Type B pancreatic cell (in vitro differentiated cells): ENCODE measurements at regions not wholly inside any gene's neighbourhood (a gene's known extent, or its start where the extent isn't known, plus 50 kb on each side); places are given as distances from the start of the nearest gene placed in this dataset.

Experiments used
- DNase-seq: peaks from one replicate; pipeline ENCODE4 v3.0.0; 2021; ENCODE audit warnings: mixed read lengths; ENCODE audit not compliant: unreplicated experiment; ENCODE audit errors: extremely low spot score
- H3K27ac Mint-ChIP-seq: 2 replicates; pipeline ENCODE4 v1.8.0; 2021; ENCODE audit warnings: mild to moderate bottlenecking, mixed read lengths
- H3K27me3 Mint-ChIP-seq: 2 replicates; pipeline ENCODE4 v1.8.0; 2021; ENCODE audit warnings: mixed read lengths
- H3K36me3 Mint-ChIP-seq: 2 replicates; pipeline ENCODE4 v1.8.0; 2021; ENCODE audit warnings: mixed read lengths
- H3K4me1 Mint-ChIP-seq: one replicate; pipeline ENCODE4 v1.8.0; 2021; ENCODE audit warnings: mixed read lengths; ENCODE audit not compliant: unreplicated experiment
- H3K4me3 Mint-ChIP-seq: 2 replicates; pipeline ENCODE4 v1.8.0; 2021; ENCODE audit warnings: mild to moderate bottlenecking, mixed read lengths
- H3K9me3 Mint-ChIP-seq: 2 replicates; pipeline ENCODE4 v1.8.0; 2021; ENCODE audit warnings: mixed read lengths
- CTCF ChIP-seq: fragments of 200-600 bp; sonication (generic); conservative IDR thresholded peaks from 2 replicates; pipeline ENCODE4 v1.5.0; 2021; ENCODE audit warnings: antibody characterized with exemption, mild to moderate bottlenecking

- H3K36me3 Mint-ChIP-seq: no peaks in the 10 kb centered on the region
- H3K27me3 Mint-ChIP-seq: no peaks in the 10 kb centered on the region
- no peak overlapping the region for H3K4me3 Mint-ChIP-seq
Measured at GRCh38 chr6:169378620-169379381, 125.2 kb upstream of the THBS2 start.

GRCh38 chr6:169376458-169376857 is 122.8 kb upstream of the THBS2 start:
- TF ChIP-seq CTCF: no peak
- H3K27ac Mint-ChIP-seq: no peak overlapping the region
- no peaks in the 10 kb centered on the region for H3K36me3 Mint-ChIP-seq
- H3K27me3 Mint-ChIP-seq: no peaks in the 10 kb centered on the region
- no peaks in the 10 kb centered on the region for H3K9me3 Mint-ChIP-seq
- no peak for DNase-seq
- H3K4me1 Mint-ChIP-seq: no peaks in the 10 kb centered on the region
- no peak overlapping the region for H3K4me3 Mint-ChIP-seq

More at GRCh38 chr6:169378620-169379381, 125.2 kb upstream of the THBS2 start:
- no peak for DNase-seq
- Mint-ChIP-seq H3K4me1 (no peaks in the 10 kb centered on the region), H3K27ac (no peak overlapping the region), H3K9me3 (no peaks in the 10 kb centered on the region)
- TF ChIP-seq CTCF: no peak

GRCh38 chr6:169372589-169372988 is 118.9 kb upstream of the THBS2 start:
- Mint-ChIP-seq H3K4me3 (no peak overlapping the region), H3K27me3 (no peaks in the 10 kb centered on the region), H3K36me3 (no peaks in the 10 kb centered on the region), H3K4me1 (no peaks in the 10 kb centered on the region), H3K9me3 (no peaks in the 10 kb centered on the region), H3K27ac (no peak overlapping the region)
- DNase-seq: no peak
- no peak for TF ChIP-seq CTCF

GRCh38 chr6:169371344-169372127 is 117.9 kb upstream of the THBS2 start:
- Mint-ChIP-seq H3K36me3 (no peaks in the 10 kb centered on the region), H3K9me3 (no peaks in the 10 kb centered on the region), H3K27ac (no peak overlapping the region), H3K4me1 (no peaks in the 10 kb centered on the region), H3K4me3 (no peak overlapping the region), H3K27me3 (no peaks in the 10 kb centered on the region)
- TF ChIP-seq CTCF: no peak
- no peak for DNase-seq

- Mint-ChIP-seq H3K27me3 (no peaks in the 10 kb centered on the region), H3K4me1 (no peaks in the 10 kb centered on the region), H3K27ac (no peak overlapping the region), H3K36me3 (no peaks in the 10 kb centered on the region), H3K9me3 (no peaks in the 10 kb centered on the region), H3K4me3 (no peak overlapping the region)
- DNase-seq: no peak
- no peak for TF ChIP-seq CTCF
Measured at GRCh38 chr6:169370666-169371343, 117.2 kb upstream of the THBS2 start.
